HG03558 (cell line): ENCODE measurements at regions not wholly inside any gene's neighbourhood (a gene's known extent, or its start where the extent isn't known, plus 50 kb on each side); places are given as distances from the start of the nearest gene placed in this dataset.
A peak's percentile ranks its signal among the peaks of the same experiment; 100 is the strongest.

Experiments used
- ATAC-seq: cut with Tn5 transposase; IDR thresholded peaks from one replicate; pipeline ENCODE4 v1.9.1; 2021; ENCODE audit warnings: moderate number of reproducible peaks; ENCODE audit not compliant: unreplicated experiment; ENCODE audit errors: extremely low read depth

- ATAC-seq, result no peak
These were observed 1182.0 kb downstream of the MAT2B start for GRCh38 chr5:164687391-164687790.

- no peak for ATAC-seq
These were observed 1183.0 kb downstream of the MAT2B start for GRCh38 chr5:164688437-164688836.

GRCh38 chr5:164708831-164709230 lies 1203.4 kb downstream of the MAT2B start:
- ATAC-seq, result no peak

- ATAC-seq, result no peak
These were observed 1208.3 kb downstream of the MAT2B start for GRCh38 chr5:164713682-164714081.

GRCh38 chr5:164721116-164721515 lies 1215.7 kb downstream of the MAT2B start:
- no peak for ATAC-seq

GRCh38 chr5:164721656-164722055 lies 1216.2 kb downstream of the MAT2B start:
- ATAC-seq, result no peak

GRCh38 chr5:164722702-164723101 lies 1217.3 kb downstream of the MAT2B start:
- ATAC-seq, result no peak

GRCh38 chr5:164727012-164727411 lies 1221.6 kb downstream of the MAT2B start:
- ATAC-seq, result no peak

GRCh38 chr5:164728733-164729132 lies 1223.3 kb downstream of the MAT2B start:
- no peak for ATAC-seq

- ATAC-seq, result no peak
These were observed 1229.9 kb downstream of the MAT2B start for GRCh38 chr5:164735334-164735733.

GRCh38 chr5:164741376-164741775 lies 1236.0 kb downstream of the MAT2B start:
- peak; percentile 13 for ATAC-seq

- peak; percentile 87 for ATAC-seq
These were observed 1236.6 kb downstream of the MAT2B start for GRCh38 chr5:164742025-164742424.

- ATAC-seq, result no peak
These were observed 1241.3 kb downstream of the MAT2B start for GRCh38 chr5:164746723-164747122.

- no peak for ATAC-seq
These were observed 1242.0 kb downstream of the MAT2B start for GRCh38 chr5:164747371-164747770.

GRCh38 chr5:164748861-164749260 lies 1243.4 kb downstream of the MAT2B start:
- ATAC-seq, result peak; percentile 93

- no peak for ATAC-seq
These were observed 1248.0 kb downstream of the MAT2B start for GRCh38 chr5:164753434-164753833.

GRCh38 chr5:164763206-164763605 lies 1257.8 kb downstream of the MAT2B start:
- ATAC-seq, result no peak

- ATAC-seq, result no peak
These were observed 1266.7 kb downstream of the MAT2B start for GRCh38 chr5:164772122-164772521.

GRCh38 chr5:164784230-164784629 lies 1278.8 kb downstream of the MAT2B start:
- ATAC-seq, result no peak

GRCh38 chr5:164798110-164798509 lies 1292.7 kb downstream of the MAT2B start:
- no peak for ATAC-seq

GRCh38 chr5:164799391-164799790 lies 1294.0 kb downstream of the MAT2B start:
- no peak for ATAC-seq

GRCh38 chr5:164801910-164802309 lies 1296.5 kb downstream of the MAT2B start:
- no peak for ATAC-seq

GRCh38 chr5:164809821-164810220 lies 1304.4 kb downstream of the MAT2B start:
- peak; percentile 77 for ATAC-seq
